Neural progenitor cell (in vitro differentiated cells): ENCODE measurements at regions not wholly inside any gene's neighbourhood (a gene's known extent, or its start where the extent isn't known, plus 50 kb on each side); places are given as distances from the start of the nearest gene placed in this dataset.

Source experiments
- DNase-seq: peaks from one replicate; pipeline ENCODE4 v3.0.0-alpha.2; 2016; ENCODE audit warnings: low spot score
- H2AFZ ChIP-seq: fragments of 200-600 bp; sonication (generic); replicated peaks from 2 replicates; pipeline ENCODE4 v1.6.1; 2016; ENCODE audit warnings: antibody characterized with exemption
- H3F3A ChIP-seq: fragments of 200-600 bp; sonication (generic); 2 replicates; pipeline ENCODE4 v1.6.1; 2016; ENCODE audit warnings: antibody characterized with exemption, low read depth
- H3K27ac ChIP-seq: fragments of 200-600 bp; sonication (generic); 2 replicates; pipeline ENCODE4 v1.5.1; 2016; ENCODE audit warnings: mild to moderate bottlenecking
- H3K27me3 ChIP-seq: fragments of 200-600 bp; sonication (generic); 2 replicates; pipeline ENCODE4 v1.6.1; 2016; ENCODE audit warnings: mild to moderate bottlenecking, moderate library complexity
- H3K36me3 ChIP-seq: fragments of 200-600 bp; sonication (generic); 2 replicates; pipeline ENCODE4 v1.5.1; 2016
- H3K4me1 ChIP-seq: fragments of 200-600 bp; sonication (generic); 2 replicates; pipeline ENCODE4 v1.6.1; 2016; ENCODE audit warnings: mixed run types
- H3K4me2 ChIP-seq: fragments of 200-600 bp; sonication (generic); 2 replicates; pipeline ENCODE4 v1.6.1; 2016
- H3K4me3 ChIP-seq: fragments of 200-600 bp; sonication (generic); 2 replicates; pipeline ENCODE4 v1.5.1; 2016
- H3K79me2 ChIP-seq: fragments of 200-600 bp; sonication (generic); 2 replicates; pipeline ENCODE4 v1.6.1; 2016; ENCODE audit warnings: low read depth
- H3K9ac ChIP-seq: fragments of 200-600 bp; sonication (generic); 2 replicates; pipeline ENCODE4 v1.6.1; 2016
- H3K9me3 ChIP-seq: fragments of 200-600 bp; sonication (generic); 2 replicates; pipeline ENCODE4 v1.5.1; 2016; ENCODE audit warnings: low read depth
- H4K20me1 ChIP-seq: fragments of 200-600 bp; sonication (generic); 2 replicates; pipeline ENCODE4 v1.6.1; 2016; ENCODE audit warnings: low read depth
- H3K27ac Mint-ChIP-seq: 3 replicates; pipeline ENCODE4 v1.8.0; 2021; ENCODE audit warnings: mixed read lengths
- H3K27me3 Mint-ChIP-seq: 2 replicates; pipeline ENCODE4 v1.8.0; 2022; ENCODE audit warnings: low read depth, mild to moderate bottlenecking, inconsistent platforms, moderate library complexity, mixed read lengths; ENCODE audit not compliant: insufficient read depth
- H3K36me3 Mint-ChIP-seq: 3 replicates; pipeline ENCODE4 v1.8.0; 2021; ENCODE audit warnings: mixed read lengths
- H3K4me1 Mint-ChIP-seq: 3 replicates; pipeline ENCODE4 v1.8.0; 2021; ENCODE audit warnings: mixed read lengths
- H3K4me3 Mint-ChIP-seq: 3 replicates; pipeline ENCODE4 v1.8.0; 2021; ENCODE audit warnings: mild to moderate bottlenecking, moderate library complexity, mixed read lengths
- H3K9me3 Mint-ChIP-seq: 3 replicates; pipeline ENCODE4 v1.8.0; 2020; ENCODE audit warnings: mixed read lengths
- CTCF ChIP-seq: fragments of 200-600 bp; sonication (generic); IDR thresholded peaks from 2 replicates; pipeline ENCODE4 v1.5.1; 2017; ENCODE audit warnings: antibody characterized with exemption, mild to moderate bottlenecking
- EZH2 ChIP-seq: fragments of 200-600 bp; sonication (generic); IDR thresholded peaks from 2 replicates; pipeline ENCODE4 v1.6.1; 2017; ENCODE audit warnings: antibody characterized with exemption, mild to moderate bottlenecking, moderate library complexity
- EZH2phosphoT487 ChIP-seq: fragments of 200-600 bp; sonication (generic); IDR thresholded peaks from 2 replicates; pipeline ENCODE4 v1.6.1; 2017; ENCODE audit warnings: antibody characterized with exemption

DNA sequence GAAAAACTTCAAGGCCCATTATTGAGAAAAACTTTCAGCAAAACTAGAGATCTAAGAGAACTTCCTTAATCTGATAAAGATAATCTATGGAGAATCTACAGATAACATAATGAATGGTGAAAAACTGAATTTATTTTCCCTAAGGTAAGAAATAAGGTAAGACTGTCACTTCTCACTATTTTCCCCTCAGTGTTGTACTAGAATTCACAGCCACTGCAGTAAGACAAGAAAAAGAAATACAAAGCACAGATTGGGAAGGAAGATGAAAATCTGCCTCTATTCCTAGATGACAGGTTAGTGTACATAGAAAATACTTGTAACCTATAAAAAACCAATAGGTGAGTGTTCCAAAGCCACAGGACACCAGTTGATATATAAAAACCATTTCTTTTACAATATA lies 220.7 kb upstream of the SHH start:
- H3K27ac ChIP-seq = no peak overlapping the region
- Mint-ChIP-seq H3K36me3 (no peaks in the 10 kb centered on the region), H3K9me3 (peaks cover 4% of the 10 kb centered on the region)

DNA sequence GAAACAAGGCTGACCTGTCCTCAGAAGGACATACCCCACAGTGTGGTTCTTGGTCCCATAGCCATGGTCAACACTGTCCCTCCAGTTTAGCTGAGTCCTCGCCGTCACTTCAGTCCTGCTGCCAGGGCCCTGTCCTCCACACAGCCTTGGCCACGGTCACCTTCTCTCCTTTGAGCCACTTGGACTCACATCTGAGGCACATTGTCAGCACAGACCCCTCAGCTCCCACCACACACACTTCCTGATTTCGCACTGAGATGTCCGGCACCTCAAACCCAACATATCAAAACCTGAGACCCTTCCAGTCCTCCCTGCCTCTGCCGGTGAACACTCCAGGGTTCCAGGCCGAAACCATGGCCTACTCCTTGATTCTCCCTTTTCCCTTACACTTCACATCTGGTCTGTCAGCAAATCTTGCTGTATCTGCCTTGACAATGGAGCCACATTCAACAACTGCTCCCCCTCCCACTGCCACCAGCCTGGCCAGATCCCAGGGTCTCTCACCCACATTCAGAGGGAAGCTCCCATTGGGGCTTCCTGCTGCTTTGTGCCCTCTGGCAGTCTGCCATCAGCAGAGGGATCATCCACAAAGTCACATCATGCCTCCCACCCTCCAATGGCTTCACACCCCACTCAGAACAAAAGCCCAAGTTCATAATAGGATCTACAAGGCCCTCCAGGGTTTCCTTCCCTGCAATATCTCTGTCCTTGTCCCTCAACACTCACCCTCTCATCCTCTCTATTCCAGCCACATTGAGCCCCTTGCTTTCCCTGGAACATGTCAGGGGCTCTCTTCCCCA lies 219.6 kb upstream of the SHH start:
- H3K9ac ChIP-seq = no peak overlapping the region
- Mint-ChIP-seq H3K27ac (no peak overlapping the region), H3K9me3 (peaks cover 4% of the 10 kb centered on the region), H3K4me1 (peaks cover 21% of the 10 kb centered on the region), H3K4me3 (no peak overlapping the region), H3K27me3 (peaks cover 2% of the 10 kb centered on the region), H3K36me3 (no peaks in the 10 kb centered on the region)
- TF ChIP-seq EZH2phosphoT487 (no peak), CTCF (no peak), EZH2 (no peak)
- no peaks in the 10 kb centered on the region for H3K79me2 ChIP-seq
- no peaks in the 10 kb centered on the region for H3K27me3 ChIP-seq
- H3F3A ChIP-seq = no peaks in the 10 kb centered on the region
- peaks cover 6% of the 10 kb centered on the region for H3K9me3 ChIP-seq
- DNase-seq = no peak
- H3K4me3 ChIP-seq = no peak overlapping the region
- no peaks in the 10 kb centered on the region for H3K36me3 ChIP-seq
- H4K20me1 ChIP-seq = no peaks in the 10 kb centered on the region
- H3K27ac ChIP-seq = no peak overlapping the region
- no peak overlapping the region for H3K4me2 ChIP-seq
- H2AFZ ChIP-seq = no peak overlapping the region
- H3K4me1 ChIP-seq = peaks cover 25% of the 10 kb centered on the region

More for the DNA sequence above, 220.7 kb upstream of the SHH start:
- Histone ChIP-seq H3K4me3 (no peak overlapping the region), H2AFZ (no peak overlapping the region), H3K36me3 (no peaks in the 10 kb centered on the region), H3K9ac (no peak overlapping the region), H3F3A (no peaks in the 10 kb centered on the region), H3K4me1 (peaks cover 14% of the 10 kb centered on the region), H4K20me1 (no peaks in the 10 kb centered on the region), H3K4me2 (no peak overlapping the region), H3K27me3 (no peaks in the 10 kb centered on the region), H3K9me3 (peaks cover 6% of the 10 kb centered on the region), H3K79me2 (no peaks in the 10 kb centered on the region)
- Mint-ChIP-seq H3K27ac (no peak overlapping the region), H3K4me1 (peaks cover 13% of the 10 kb centered on the region), H3K27me3 (peaks cover 4% of the 10 kb centered on the region), H3K4me3 (no peak overlapping the region)
- TF ChIP-seq CTCF = no peak
- no peak for TF ChIP-seq EZH2
- no peak for TF ChIP-seq EZH2phosphoT487
- no peak for DNase-seq

GRCh38 chr7:156029460-156030007 lies 217.3 kb upstream of the SHH start:
- Mint-ChIP-seq H3K4me3 (no peak overlapping the region), H3K4me1 (peaks cover 25% of the 10 kb centered on the region), H3K27me3 (peaks cover 5% of the 10 kb centered on the region), H3K27ac (peak overlapping the region; percentile 22), H3K9me3 (peaks cover 7% of the 10 kb centered on the region), H3K36me3 (no peaks in the 10 kb centered on the region)
- no peak overlapping the region for H3K4me3 ChIP-seq
- H4K20me1 ChIP-seq = no peaks in the 10 kb centered on the region
- no peaks in the 10 kb centered on the region for H3K27me3 ChIP-seq
- H2AFZ ChIP-seq = no peak overlapping the region
- peaks cover 6% of the 10 kb centered on the region for H3K9me3 ChIP-seq
- H3F3A ChIP-seq = peaks cover 4% of the 10 kb centered on the region
- DNase-seq = no peak
- H3K4me1 ChIP-seq = peaks cover 32% of the 10 kb centered on the region
- H3K79me2 ChIP-seq = no peaks in the 10 kb centered on the region
- H3K4me2 ChIP-seq = no peak overlapping the region
- no peak overlapping the region for H3K9ac ChIP-seq
- no peak overlapping the region for H3K27ac ChIP-seq
- no peak for TF ChIP-seq EZH2
- no peak for TF ChIP-seq CTCF
- no peak for TF ChIP-seq EZH2phosphoT487
- no peaks in the 10 kb centered on the region for H3K36me3 ChIP-seq
